GM23248 (cell line): ENCODE measurements at regions not wholly inside any gene's neighbourhood (a gene's known extent, or its start where the extent isn't known, plus 50 kb on each side); places are given as distances from the start of the nearest gene placed in this dataset.

Source experiments
- EZH2 ChIP-seq: fragments of 200-600 bp; sonication (generic); IDR thresholded peaks from 2 replicates; pipeline ENCODE4 v1.6.1; 2018; ENCODE audit warnings: antibody characterized with exemption, mild to moderate bottlenecking; ENCODE audit not compliant: insufficient read depth, poor library complexity, severe bottlenecking
- EZH2phosphoT487 ChIP-seq: fragments of 200-600 bp; sonication (generic); IDR thresholded peaks from 2 replicates; pipeline ENCODE4 v1.6.1; 2018; ENCODE audit warnings: antibody characterized with exemption, moderate library complexity, mild to moderate bottlenecking, low read depth; ENCODE audit not compliant: insufficient read depth

- no peak for TF ChIP-seq EZH2phosphoT487
- no peak for TF ChIP-seq EZH2
Observed at GRCh38 chr12:88752183-88752582, 171.9 kb upstream of the KITLG start.
